DND-41 (cell line): ENCODE measurements at regions not wholly inside any gene's neighbourhood (a gene's known extent, or its start where the extent isn't known, plus 50 kb on each side); places are given as distances from the start of the nearest gene placed in this dataset.

ENCODE experiments used
- EZH2 ChIP-seq: IDR thresholded peaks from 3 replicates; pipeline ENCODE4 v1.6.1; 2012; ENCODE audit warnings: borderline replicate concordance, low read depth, mild to moderate bottlenecking, moderate library complexity, low read length, inconsistent platforms; ENCODE audit not compliant: severe bottlenecking
- TF ChIP-seq, protein P1 (sequence below): IDR thresholded peaks from 2 replicates; pipeline ENCODE4 v1.5.1; 2012; ENCODE audit warnings: borderline replicate concordance, low read length, moderate library complexity, mild to moderate bottlenecking; ENCODE audit not compliant: poor library complexity, severe bottlenecking; ENCODE audit errors: extremely low read depth

- TF ChIP-seq, protein P1, sequence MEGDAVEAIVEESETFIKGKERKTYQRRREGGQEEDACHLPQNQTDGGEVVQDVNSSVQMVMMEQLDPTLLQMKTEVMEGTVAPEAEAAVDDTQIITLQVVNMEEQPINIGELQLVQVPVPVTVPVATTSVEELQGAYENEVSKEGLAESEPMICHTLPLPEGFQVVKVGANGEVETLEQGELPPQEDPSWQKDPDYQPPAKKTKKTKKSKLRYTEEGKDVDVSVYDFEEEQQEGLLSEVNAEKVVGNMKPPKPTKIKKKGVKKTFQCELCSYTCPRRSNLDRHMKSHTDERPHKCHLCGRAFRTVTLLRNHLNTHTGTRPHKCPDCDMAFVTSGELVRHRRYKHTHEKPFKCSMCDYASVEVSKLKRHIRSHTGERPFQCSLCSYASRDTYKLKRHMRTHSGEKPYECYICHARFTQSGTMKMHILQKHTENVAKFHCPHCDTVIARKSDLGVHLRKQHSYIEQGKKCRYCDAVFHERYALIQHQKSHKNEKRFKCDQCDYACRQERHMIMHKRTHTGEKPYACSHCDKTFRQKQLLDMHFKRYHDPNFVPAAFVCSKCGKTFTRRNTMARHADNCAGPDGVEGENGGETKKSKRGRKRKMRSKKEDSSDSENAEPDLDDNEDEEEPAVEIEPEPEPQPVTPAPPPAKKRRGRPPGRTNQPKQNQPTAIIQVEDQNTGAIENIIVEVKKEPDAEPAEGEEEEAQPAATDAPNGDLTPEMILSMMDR: no peak
- TF ChIP-seq EZH2: no peak
Measured at GRCh38 chr18:44597797-44598196, 82.9 kb upstream of the SETBP1 start.
